Erythroblast (primary cell): ENCODE measurements at regions not wholly inside any gene's neighbourhood (a gene's known extent, or its start where the extent isn't known, plus 50 kb on each side); places are given as distances from the start of the nearest gene placed in this dataset.
"Not testable (repeated sequence)": the region's sequence is repeated elsewhere in the genome, so short reads cannot be mapped to it uniquely, and the experiment has no call there.

Experiments
- GATA1 ChIP-seq: IDR thresholded peaks from 2 replicates; pipeline ENCODE4 v1.6.1; 2011; ENCODE audit warnings: low read depth, mild to moderate bottlenecking, control low read depth, low read length, moderate library complexity
- POLR2A ChIP-seq: IDR thresholded peaks from 2 replicates; pipeline ENCODE4 v1.6.1; 2011; ENCODE audit warnings: mild to moderate bottlenecking, low read length

DNA sequence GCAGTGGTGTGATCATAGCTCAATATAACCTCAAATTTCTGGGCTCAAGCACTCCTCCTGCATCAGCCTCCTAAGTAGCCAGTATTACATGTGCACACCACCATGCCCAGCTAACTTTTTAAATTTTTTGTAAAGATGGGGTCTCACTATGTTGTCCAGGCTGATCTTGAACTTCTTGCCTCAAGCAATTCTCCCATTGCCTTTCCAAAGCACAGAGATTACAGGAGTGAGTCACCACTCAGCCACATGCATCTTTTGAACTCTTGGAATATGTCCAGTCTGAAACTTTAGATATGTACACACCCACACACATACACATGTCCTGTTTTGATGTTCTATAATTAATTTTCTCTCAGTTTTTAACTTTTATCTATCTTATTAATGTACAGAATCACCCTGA, 2163.5 kb upstream of the DEFB115 start:
- TF ChIP-seq POLR2A, GATA1: not testable (repeated sequence)
